ENCODE measurements at regions not wholly inside any gene's neighbourhood (a gene's known extent, or its start where the extent isn't known, plus 50 kb on each side); places are given as distances from the start of the nearest gene placed in this dataset.
"Not testable (repeated sequence)": the region's sequence is repeated elsewhere in the genome, so short reads cannot be mapped to it uniquely, and the experiment has no call there.

GRCh38 chr6:163776906-163777686 is 362.6 kb downstream of the QKI start:
- no peak for DNase-seq

- no peak for DNase-seq
These were observed 361.8 kb downstream of the QKI start for GRCh38 chr6:163776196-163776905.

- no peak for DNase-seq
These were observed 360.8 kb downstream of the QKI start for GRCh38 chr6:163775313-163775712.

GRCh38 chr6:163774485-163774884 is 360.0 kb downstream of the QKI start:
- no peak for DNase-seq

GRCh38 chr6:163773646-163774045 is 359.1 kb downstream of the QKI start:
- no peak for DNase-seq

GRCh38 chr6:163772701-163773100 is 358.2 kb downstream of the QKI start:
- no peak for DNase-seq

GRCh38 chr6:163771180-163771579 is 356.7 kb downstream of the QKI start:
- no peak for DNase-seq

- DNase-seq, result no peak
These were observed 354.4 kb downstream of the QKI start for GRCh38 chr6:163768905-163769304.

GRCh38 chr6:163766936-163767335 is 352.4 kb downstream of the QKI start:
- DNase-seq, result no peak

- no peak for DNase-seq
These were observed 350.8 kb downstream of the QKI start for GRCh38 chr6:163765335-163765734.

GRCh38 chr6:163764565-163764964 is 350.0 kb downstream of the QKI start:
- no peak for DNase-seq

GRCh38 chr6:163761481-163761880 is 347.0 kb downstream of the QKI start:
- no peak for DNase-seq

- DNase-seq, result no peak
These were observed 346.3 kb downstream of the QKI start for GRCh38 chr6:163760860-163761259.

GRCh38 chr6:163759542-163759941 is 345.0 kb downstream of the QKI start:
- DNase-seq, result no peak

GRCh38 chr6:163757520-163757919 is 343.0 kb downstream of the QKI start:
- DNase-seq, result no peak

- no peak for DNase-seq
These were observed 341.6 kb downstream of the QKI start for GRCh38 chr6:163756079-163756478.

GRCh38 chr6:163754866-163755265 is 340.3 kb downstream of the QKI start:
- DNase-seq, result no peak

- no peak for DNase-seq
These were observed 338.9 kb downstream of the QKI start for GRCh38 chr6:163753430-163753829.

GRCh38 chr6:163752446-163752845 is 337.9 kb downstream of the QKI start:
- no peak for DNase-seq

- DNase-seq, result no peak
These were observed 336.6 kb downstream of the QKI start for GRCh38 chr6:163751032-163751525.

GRCh38 chr6:163750431-163751031 is 336.0 kb downstream of the QKI start:
- no peak for DNase-seq

- DNase-seq, result no peak
These were observed 334.4 kb downstream of the QKI start for GRCh38 chr6:163748886-163749285.

- no peak for DNase-seq
These were observed 333.5 kb downstream of the QKI start for GRCh38 chr6:163748036-163748435.

GRCh38 chr6:163747058-163747457 is 332.5 kb downstream of the QKI start:
- not testable (repeated sequence) for DNase-seq
